WTC11 (cell line): ENCODE measurements at regions not wholly inside any gene's neighbourhood (a gene's known extent, or its start where the extent isn't known, plus 50 kb on each side); places are given as distances from the start of the nearest gene placed in this dataset.
"Not testable (repeated sequence)": the region's sequence is repeated elsewhere in the genome, so short reads cannot be mapped to it uniquely, and the experiment has no call there.

Source experiments
- ESRRA ChIP-seq: sonication (generic); formaldehyde crosslinking; IDR thresholded peaks from 2 replicates; pipeline ENCODE4 v1.8.1; 2022; ENCODE audit warnings: mild to moderate bottlenecking, missing genetic modification reagents, borderline replicate concordance
- GABPB1 ChIP-seq: sonication (generic); formaldehyde crosslinking; IDR thresholded peaks from 2 replicates; pipeline ENCODE4 v1.8.1; 2023; ENCODE audit warnings: mild to moderate bottlenecking, missing genetic modification reagents
- JUN ChIP-seq: sonication (generic); formaldehyde crosslinking; IDR thresholded peaks from 2 replicates; pipeline ENCODE4 v1.8.0; 2023; ENCODE audit warnings: mild to moderate bottlenecking, missing genetic modification reagents
- NFYB ChIP-seq: sonication (generic); formaldehyde crosslinking; conservative IDR thresholded peaks from 2 replicates; pipeline ENCODE4 v1.8.0; 2022; ENCODE audit warnings: low read depth, missing genetic modification reagents
- SP1 ChIP-seq: sonication (generic); formaldehyde crosslinking; conservative IDR thresholded peaks from 2 replicates; pipeline ENCODE4 v1.8.1; 2022; ENCODE audit warnings: missing genetic modification reagents
- TCF7 ChIP-seq: sonication (generic); formaldehyde crosslinking; IDR thresholded peaks from 2 replicates; pipeline ENCODE4 v1.8.0; 2022; ENCODE audit warnings: mild to moderate bottlenecking, low read depth, missing genetic modification reagents, moderate library complexity
- TEAD4 ChIP-seq: sonication (generic); formaldehyde crosslinking; IDR thresholded peaks from 2 replicates; pipeline ENCODE4 v1.8.0; 2022; ENCODE audit warnings: mild to moderate bottlenecking, missing genetic modification reagents
- ZNF138 ChIP-seq: sonication (generic); formaldehyde crosslinking; conservative IDR thresholded peaks from 2 replicates; pipeline ENCODE4 v1.8.1; 2022; ENCODE audit warnings: mild to moderate bottlenecking, moderate library complexity, missing genetic modification reagents
- TF ChIP-seq, protein P1 (sequence below): fragments of 200-600 bp; IDR thresholded peaks from 2 replicates; pipeline ENCODE4 v1.8.0; 2022; ENCODE audit warnings: antibody characterized with exemption
- TF ChIP-seq, protein P2 (sequence below): sonication (generic); formaldehyde crosslinking; IDR thresholded peaks from 2 replicates; pipeline ENCODE4 v1.8.1; 2022; ENCODE audit warnings: mild to moderate bottlenecking, missing genetic modification reagents, moderate library complexity, borderline replicate concordance
- TF ChIP-seq, protein P3 (sequence below): sonication (generic); formaldehyde crosslinking; IDR thresholded peaks from 2 replicates; pipeline ENCODE4 v1.8.0; 2023; ENCODE audit warnings: mild to moderate bottlenecking, missing genetic modification reagents

DNA sequence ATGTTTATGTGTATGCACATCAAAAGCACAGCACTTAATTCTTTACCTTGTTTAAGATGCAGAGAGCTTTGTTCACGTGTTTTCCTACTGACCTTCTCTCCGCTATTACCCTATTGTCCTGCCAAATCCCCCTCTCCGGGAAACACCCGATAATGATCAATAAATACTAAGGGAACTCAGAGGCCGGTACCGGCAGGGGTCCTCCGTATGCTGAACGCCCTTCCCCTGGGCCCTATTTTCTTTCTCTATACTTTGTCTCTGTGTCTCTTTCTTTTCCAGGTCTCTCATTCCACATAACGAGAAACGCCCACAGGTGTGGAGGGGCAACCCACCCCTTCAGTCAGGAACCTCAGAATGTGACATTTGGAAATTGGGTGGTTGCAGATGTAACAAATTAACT is 160.1 kb downstream of the ADRA2C start:
- TF ChIP-seq, protein P1, sequence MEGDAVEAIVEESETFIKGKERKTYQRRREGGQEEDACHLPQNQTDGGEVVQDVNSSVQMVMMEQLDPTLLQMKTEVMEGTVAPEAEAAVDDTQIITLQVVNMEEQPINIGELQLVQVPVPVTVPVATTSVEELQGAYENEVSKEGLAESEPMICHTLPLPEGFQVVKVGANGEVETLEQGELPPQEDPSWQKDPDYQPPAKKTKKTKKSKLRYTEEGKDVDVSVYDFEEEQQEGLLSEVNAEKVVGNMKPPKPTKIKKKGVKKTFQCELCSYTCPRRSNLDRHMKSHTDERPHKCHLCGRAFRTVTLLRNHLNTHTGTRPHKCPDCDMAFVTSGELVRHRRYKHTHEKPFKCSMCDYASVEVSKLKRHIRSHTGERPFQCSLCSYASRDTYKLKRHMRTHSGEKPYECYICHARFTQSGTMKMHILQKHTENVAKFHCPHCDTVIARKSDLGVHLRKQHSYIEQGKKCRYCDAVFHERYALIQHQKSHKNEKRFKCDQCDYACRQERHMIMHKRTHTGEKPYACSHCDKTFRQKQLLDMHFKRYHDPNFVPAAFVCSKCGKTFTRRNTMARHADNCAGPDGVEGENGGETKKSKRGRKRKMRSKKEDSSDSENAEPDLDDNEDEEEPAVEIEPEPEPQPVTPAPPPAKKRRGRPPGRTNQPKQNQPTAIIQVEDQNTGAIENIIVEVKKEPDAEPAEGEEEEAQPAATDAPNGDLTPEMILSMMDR = not testable (repeated sequence)
- TF ChIP-seq TCF7 (CRISPR knock-in tag); ESRRA; NFYB (CRISPR knock-in tag); ZNF138; GABPB1 (CRISPR knock-in tag); JUN (CRISPR knock-in tag); TEAD4 (CRISPR knock-in tag); SP1 (CRISPR knock-in tag): not testable (repeated sequence)
- TF ChIP-seq, protein P2, sequence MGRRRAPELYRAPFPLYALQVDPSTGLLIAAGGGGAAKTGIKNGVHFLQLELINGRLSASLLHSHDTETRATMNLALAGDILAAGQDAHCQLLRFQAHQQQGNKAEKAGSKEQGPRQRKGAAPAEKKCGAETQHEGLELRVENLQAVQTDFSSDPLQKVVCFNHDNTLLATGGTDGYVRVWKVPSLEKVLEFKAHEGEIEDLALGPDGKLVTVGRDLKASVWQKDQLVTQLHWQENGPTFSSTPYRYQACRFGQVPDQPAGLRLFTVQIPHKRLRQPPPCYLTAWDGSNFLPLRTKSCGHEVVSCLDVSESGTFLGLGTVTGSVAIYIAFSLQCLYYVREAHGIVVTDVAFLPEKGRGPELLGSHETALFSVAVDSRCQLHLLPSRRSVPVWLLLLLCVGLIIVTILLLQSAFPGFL (CRISPR knock-in tag) = not testable (repeated sequence)
- TF ChIP-seq, protein P3, sequence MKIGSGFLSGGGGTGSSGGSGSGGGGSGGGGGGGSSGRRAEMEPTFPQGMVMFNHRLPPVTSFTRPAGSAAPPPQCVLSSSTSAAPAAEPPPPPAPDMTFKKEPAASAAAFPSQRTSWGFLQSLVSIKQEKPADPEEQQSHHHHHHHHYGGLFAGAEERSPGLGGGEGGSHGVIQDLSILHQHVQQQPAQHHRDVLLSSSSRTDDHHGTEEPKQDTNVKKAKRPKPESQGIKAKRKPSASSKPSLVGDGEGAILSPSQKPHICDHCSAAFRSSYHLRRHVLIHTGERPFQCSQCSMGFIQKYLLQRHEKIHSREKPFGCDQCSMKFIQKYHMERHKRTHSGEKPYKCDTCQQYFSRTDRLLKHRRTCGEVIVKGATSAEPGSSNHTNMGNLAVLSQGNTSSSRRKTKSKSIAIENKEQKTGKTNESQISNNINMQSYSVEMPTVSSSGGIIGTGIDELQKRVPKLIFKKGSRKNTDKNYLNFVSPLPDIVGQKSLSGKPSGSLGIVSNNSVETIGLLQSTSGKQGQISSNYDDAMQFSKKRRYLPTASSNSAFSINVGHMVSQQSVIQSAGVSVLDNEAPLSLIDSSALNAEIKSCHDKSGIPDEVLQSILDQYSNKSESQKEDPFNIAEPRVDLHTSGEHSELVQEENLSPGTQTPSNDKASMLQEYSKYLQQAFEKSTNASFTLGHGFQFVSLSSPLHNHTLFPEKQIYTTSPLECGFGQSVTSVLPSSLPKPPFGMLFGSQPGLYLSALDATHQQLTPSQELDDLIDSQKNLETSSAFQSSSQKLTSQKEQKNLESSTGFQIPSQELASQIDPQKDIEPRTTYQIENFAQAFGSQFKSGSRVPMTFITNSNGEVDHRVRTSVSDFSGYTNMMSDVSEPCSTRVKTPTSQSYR (CRISPR knock-in tag) = not testable (repeated sequence)
